HG03354 (cell line): ENCODE measurements at regions not wholly inside any gene's neighbourhood (a gene's known extent, or its start where the extent isn't known, plus 50 kb on each side); places are given as distances from the start of the nearest gene placed in this dataset.
A peak's percentile ranks its signal among the peaks of the same experiment; 100 is the strongest.

Experiments
- ATAC-seq: cut with Tn5 transposase; IDR thresholded peaks from one replicate; pipeline ENCODE4 v1.9.1; 2021; ENCODE audit warnings: mild to moderate bottlenecking; ENCODE audit not compliant: unreplicated experiment, poor library complexity, severe bottlenecking

- ATAC-seq = no peak
These were observed 540.1 kb downstream of the MAFB start for GRCh38 chr20:40148886-40149285.

GRCh38 chr20:40146071-40146470 is 543.0 kb downstream of the MAFB start:
- ATAC-seq = no peak

- ATAC-seq = no peak
These were observed 544.5 kb downstream of the MAFB start for GRCh38 chr20:40144581-40144980.

GRCh38 chr20:40134176-40134575 is 554.9 kb downstream of the MAFB start:
- no peak for ATAC-seq

GRCh38 chr20:40120827-40121226 is 568.2 kb downstream of the MAFB start:
- no peak for ATAC-seq

GRCh38 chr20:40111282-40111681 is 577.8 kb downstream of the MAFB start:
- no peak for ATAC-seq

GRCh38 chr20:40110311-40110831 is 578.7 kb downstream of the MAFB start:
- ATAC-seq = no peak

- no peak for ATAC-seq
These were observed 579.9 kb downstream of the MAFB start for GRCh38 chr20:40109136-40109535.

GRCh38 chr20:40108321-40108720 is 580.7 kb downstream of the MAFB start:
- no peak for ATAC-seq

GRCh38 chr20:40104959-40105358 is 584.1 kb downstream of the MAFB start:
- ATAC-seq = no peak

GRCh38 chr20:40103420-40103819 is 585.6 kb downstream of the MAFB start:
- ATAC-seq = no peak

GRCh38 chr20:40101560-40101959 is 587.5 kb downstream of the MAFB start:
- ATAC-seq = no peak

GRCh38 chr20:40100261-40100660 is 588.8 kb downstream of the MAFB start:
- no peak for ATAC-seq

- ATAC-seq = no peak
These were observed 598.8 kb downstream of the MAFB start for GRCh38 chr20:40090236-40090635.

GRCh38 chr20:40087496-40087895 is 601.5 kb downstream of the MAFB start:
- no peak for ATAC-seq

- ATAC-seq = no peak
These were observed 603.5 kb downstream of the MAFB start for GRCh38 chr20:40085513-40085912.

- peak; percentile 57 for ATAC-seq
These were observed 606.6 kb downstream of the MAFB start for GRCh38 chr20:40082436-40082835.

GRCh38 chr20:40081653-40082052 is 607.4 kb downstream of the MAFB start:
- peak; percentile 73 for ATAC-seq

GRCh38 chr20:40080041-40080652 is 608.9 kb downstream of the MAFB start:
- no peak for ATAC-seq

GRCh38 chr20:40073535-40074111 is 615.4 kb downstream of the MAFB start:
- no peak for ATAC-seq

GRCh38 chr20:40072907-40073306 is 616.1 kb downstream of the MAFB start:
- no peak for ATAC-seq

GRCh38 chr20:40056171-40056570 is 632.9 kb downstream of the MAFB start:
- no peak for ATAC-seq
